ENCODE measurements at regions not wholly inside any gene's neighbourhood (a gene's known extent, or its start where the extent isn't known, plus 50 kb on each side); places are given as distances from the start of the nearest gene placed in this dataset.

DNA sequence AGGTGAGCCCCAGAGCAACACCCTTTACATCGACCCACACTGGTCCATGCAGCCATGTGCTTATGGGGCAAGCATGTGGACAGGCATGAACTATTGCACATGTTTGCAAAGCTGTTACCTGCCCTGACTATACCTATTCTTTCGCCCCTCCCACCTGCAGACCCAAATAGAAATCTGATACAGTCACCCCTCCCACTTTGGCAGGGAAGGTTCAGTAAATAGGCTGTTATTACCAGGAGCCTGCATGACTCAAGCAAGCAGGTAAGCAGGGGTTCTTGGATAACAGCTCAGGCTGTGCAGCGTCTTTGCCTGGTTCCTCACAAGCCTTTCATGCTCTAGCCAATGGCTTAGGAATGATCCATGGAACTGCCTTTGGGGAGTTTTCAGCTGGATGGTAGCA is 122.7 kb upstream of the DIPK2B start:
- TF ChIP-seq CTCF (IDR thresholded peaks at IDR 0.05; ENCODE audit: extremely low read depth in 1 of 2, insufficient read depth in 1 of 2, low read depth in 1 of 2, low read length in 2 of 2) (no peak), EZH2 (IDR thresholded peaks at IDR 0.05; ENCODE audit: borderline replicate concordance, low read depth, low read length, severe bottlenecking) (no peak), POLR2AphosphoS5 (IDR thresholded peaks at IDR 0.05; ENCODE audit: insufficient read depth, low read depth, low read length) (no peak), FOS (IDR thresholded peaks at IDR 0.05; ENCODE audit: borderline replicate concordance, insufficient read depth, low read length) (no peak), POLR2A (IDR thresholded peaks at IDR 0.05; ENCODE audit: low read depth, low read length) (no peak), MYC (IDR thresholded peaks at IDR 0.05; ENCODE audit: low read depth, low read length) (no peak), JUN (IDR thresholded peaks at IDR 0.05; ENCODE audit: borderline replicate concordance, insufficient read depth, insufficient read length, low read depth) (no peak), MAX (IDR thresholded peaks at IDR 0.05; ENCODE audit: insufficient read depth, insufficient read length) (no peak)
